H1 (cell line): ENCODE measurements at regions not wholly inside any gene's neighbourhood (a gene's known extent, or its start where the extent isn't known, plus 50 kb on each side); places are given as distances from the start of the nearest gene placed in this dataset.

Experiments used
- CTCF ChIA-PET: fragments of 300-600 bp; sonication (Branson Sonifier 250); formaldehyde crosslinking; loops from one replicate; lab custom pipeline; 2021; ENCODE audit not compliant: partially characterized antibody; lab: Charles Lee
- POLR2A ChIA-PET: fragments of 300-600 bp; sonication (Branson Sonifier 250); formaldehyde crosslinking; loops from one replicate; lab custom pipeline; 2021; ENCODE audit warnings: inconsistent platforms; ENCODE audit not compliant: partially characterized antibody; lab: Charles Lee
- DNase-seq, 2 experiments: peaks; one replicate each; pipeline versions ENCODE4 v3.0.0 to v3.0.0-alpha.2; 2010 to 2022; ENCODE audit warnings: low spot score in 2 of 2, low read depth in 1 of 2, mixed read lengths in 1 of 2
- FAIRE-seq: peaks from 2 replicates; lab custom pipeline; 2011; peaks lifted over from hg19 to GRCh38; lab: Jason Lieb, UNC
- H2AFZ ChIP-seq: 2 replicates; pipeline ENCODE4 v1.8.1; 2012; ENCODE audit warnings: low read length, inconsistent platforms
- H2AK5ac ChIP-seq: 2 replicates; pipeline ENCODE4 v1.6.1; 2013; ENCODE audit warnings: low read depth, low read length
- H2BK120ac ChIP-seq: replicated peaks from 2 replicates; pipeline ENCODE3; 2013; ENCODE audit warnings: low read depth, low read length, inconsistent platforms
- H2BK12ac ChIP-seq: 2 replicates; pipeline ENCODE4 v1.6.1; 2013; ENCODE audit warnings: low read depth, low read length
- H2BK15ac ChIP-seq: 2 replicates; pipeline ENCODE4 v1.6.1; 2013; ENCODE audit warnings: low read length
- H2BK20ac ChIP-seq: 2 replicates; pipeline ENCODE4 v1.6.1; 2013; ENCODE audit warnings: low read length
- H2BK5ac ChIP-seq: 2 replicates; pipeline ENCODE4 v1.6.1; 2013; ENCODE audit warnings: low read depth, low read length
- H3K14ac ChIP-seq: 2 replicates; pipeline ENCODE4 v1.6.1; 2013; ENCODE audit warnings: inconsistent platforms; ENCODE audit not compliant: insufficient read length
- H3K18ac ChIP-seq: 2 replicates; pipeline ENCODE4 v1.6.1; 2013; ENCODE audit warnings: low read length; ENCODE audit errors: extremely low read depth
- H3K23ac ChIP-seq: 2 replicates; pipeline ENCODE4 v1.6.1; 2013; ENCODE audit warnings: inconsistent platforms; ENCODE audit not compliant: insufficient read length
- H3K23me2 ChIP-seq: 2 replicates; pipeline ENCODE4 v1.6.1; 2013; ENCODE audit warnings: low read depth, low read length
- H3K27ac ChIP-seq: 2 replicates; pipeline ENCODE4 v1.6.1; 2011; ENCODE audit warnings: low read depth, low read length, inconsistent platforms
- H3K27me3 ChIP-seq, 4 experiments: replicated peaks in 1 of 4; 1 replicate in 1 of 4; 2 replicates in 3 of 4; pipeline versions ENCODE4 v1.6.1 to v1.8.1; 2011 to 2013; ENCODE audit warnings: low read length in 3 of 4, mild to moderate bottlenecking in 3 of 4, inconsistent platforms in 2 of 4, mixed read lengths in 2 of 4, moderate library complexity in 1 of 4; ENCODE audit not compliant: control insufficient read depth in 3 of 4, insufficient read depth in 3 of 4; ENCODE audit errors: extremely low read depth in 1 of 4
- H3K36me3 ChIP-seq, 4 experiments: 2 replicates each; pipeline versions ENCODE4 v1.6.1 to v1.8.1; 2011 to 2013; ENCODE audit warnings: mild to moderate bottlenecking in 4 of 4, low read length in 3 of 4, moderate library complexity in 2 of 4, control low read depth in 1 of 4, inconsistent platforms in 1 of 4; ENCODE audit not compliant: insufficient read depth in 4 of 4, control insufficient read depth in 2 of 4
- H3K4ac ChIP-seq: replicated peaks from 2 replicates; pipeline ENCODE3; 2013; ENCODE audit warnings: low read length, low read depth, mixed read lengths, inconsistent platforms; ENCODE audit not compliant: insufficient read length
- H3K4me1 ChIP-seq, 4 experiments: replicated peaks in 1 of 4; 1 replicate in 1 of 4; 2 replicates in 3 of 4; pipeline versions ENCODE4 v1.6.1 to v1.8.1; 2011 to 2013; ENCODE audit warnings: low read length in 3 of 4, inconsistent platforms in 2 of 4, mixed read lengths in 1 of 4; ENCODE audit not compliant: insufficient read depth in 4 of 4, control insufficient read depth in 3 of 4
- H3K4me2 ChIP-seq, 2 experiments: 2 replicates each; pipeline versions ENCODE4 v1.6.1 to v1.8.1; 2011 to 2013; ENCODE audit warnings: low read depth in 2 of 2, low read length in 2 of 2, control low read depth in 1 of 2, inconsistent platforms in 1 of 2, mild to moderate bottlenecking in 1 of 2; ENCODE audit not compliant: insufficient read depth in 1 of 2
- H3K4me3 ChIP-seq, 4 experiments: fragments of 200-600, 300-600 bp in 1 of 4; sonication (generic), shearing (Covaris generic), sonication (Bioruptor Twin) in 1 of 4; 2 replicates each; pipeline versions ENCODE4 v1.5.1 to v1.8.1; 2011 to 2016; ENCODE audit warnings: low read length in 4 of 4, low read depth in 3 of 4, control low read depth in 2 of 4, inconsistent platforms in 2 of 4, mild to moderate bottlenecking in 2 of 4, mixed read lengths in 1 of 4, moderate library complexity in 1 of 4; ENCODE audit not compliant: insufficient read depth in 2 of 4; ENCODE audit errors: extremely low read depth in 1 of 4
- H3K56ac ChIP-seq: replicated peaks from 2 replicates; pipeline ENCODE3; 2013; ENCODE audit warnings: low read depth, mild to moderate bottlenecking, mixed read lengths, low read length, inconsistent platforms; ENCODE audit not compliant: insufficient read length
- H3K79me1 ChIP-seq: 2 replicates; pipeline ENCODE4 v1.6.1; 2013; ENCODE audit warnings: low read depth, low read length, control low read depth
- H3K79me2 ChIP-seq, 2 experiments: 2 replicates each; pipeline versions ENCODE4 v1.6.1 to v1.8.1; 2012 to 2013; ENCODE audit warnings: low read length in 2 of 2, mild to moderate bottlenecking in 2 of 2, inconsistent platforms in 1 of 2; ENCODE audit not compliant: insufficient read depth in 2 of 2, control insufficient read depth in 1 of 2
- H3K9ac ChIP-seq, 4 experiments: replicated peaks in 1 of 4; 1 replicate in 1 of 4; 2 replicates in 3 of 4; pipeline versions ENCODE4 v1.6.1 to v1.8.1; 2011 to 2013; ENCODE audit warnings: low read depth in 3 of 4, low read length in 3 of 4, control low read depth in 2 of 4, mild to moderate bottlenecking in 2 of 4, moderate library complexity in 2 of 4, inconsistent platforms in 1 of 4; ENCODE audit errors: extremely low read depth in 1 of 4
- H3K9me3 ChIP-seq, 2 experiments: 2 replicates each; pipeline versions ENCODE4 v1.6.1 to v1.8.1; 2012 to 2013; ENCODE audit warnings: mild to moderate bottlenecking in 2 of 2, moderate library complexity in 2 of 2, control low read depth in 1 of 2, inconsistent platforms in 1 of 2, low read depth in 1 of 2, low read length in 1 of 2, mixed read lengths in 1 of 2; ENCODE audit not compliant: insufficient read depth in 2 of 2
- H4K20me1 ChIP-seq, 2 experiments: replicated peaks in 1 of 2; 2 replicates each; pipeline versions ENCODE3 to v1.8.1; 2011 to 2013; ENCODE audit warnings: inconsistent platforms in 2 of 2, low read length in 2 of 2, mild to moderate bottlenecking in 1 of 2; ENCODE audit not compliant: insufficient read depth in 2 of 2, control insufficient read depth in 1 of 2
- H4K5ac ChIP-seq: 2 replicates; pipeline ENCODE4 v1.6.1; 2013; ENCODE audit warnings: low read length, low read depth, mixed read lengths, inconsistent platforms; ENCODE audit not compliant: insufficient read length
- H4K8ac ChIP-seq: 2 replicates; pipeline ENCODE4 v1.8.0; 2013; ENCODE audit warnings: mild to moderate bottlenecking, moderate library complexity, low read length, inconsistent platforms; ENCODE audit not compliant: insufficient read depth; ENCODE audit errors: extremely low read depth
- H4K91ac ChIP-seq: replicated peaks from 2 replicates; pipeline ENCODE3; 2013; ENCODE audit warnings: low read length, mixed read lengths, inconsistent platforms; ENCODE audit not compliant: insufficient read length
- CTCF ChIP-seq, 3 experiments: IDR thresholded peaks; 1 replicate in 2 of 3; 2 replicates in 1 of 3; pipeline versions ENCODE4 v1.5.1 to v1.6.1; 2011; ENCODE audit warnings: low read length in 3 of 3, mild to moderate bottlenecking in 3 of 3, inconsistent platforms in 2 of 3, low read depth in 1 of 3, moderate library complexity in 1 of 3; ENCODE audit not compliant: insufficient read depth in 1 of 3; ENCODE audit errors: control extremely low read depth in 1 of 3
- RAD21 ChIP-seq, 2 experiments: IDR thresholded peaks in 1 of 2; conservative IDR thresholded peaks in 1 of 2; 2 replicates each; pipeline ENCODE4 v1.6.1; 2011; ENCODE audit warnings: low read depth in 2 of 2, low read length in 2 of 2, improper control_type of control experiment in 1 of 2, inconsistent platforms in 1 of 2, mild to moderate bottlenecking in 1 of 2, moderate library complexity in 1 of 2
- SP1 ChIP-seq: IDR thresholded peaks from 2 replicates; pipeline ENCODE4 v1.6.1; 2011; ENCODE audit warnings: low read depth, low read length
- TEAD4 ChIP-seq: IDR thresholded peaks from 2 replicates; pipeline ENCODE4 v1.6.1; 2012; ENCODE audit warnings: low read depth, low read length, inconsistent platforms, mixed read lengths
- ZNF274 ChIP-seq: IDR thresholded peaks from 2 replicates; pipeline ENCODE4 v1.7.0; 2012; ENCODE audit warnings: low read length, borderline replicate concordance; ENCODE audit errors: extremely low read depth
- WGBS, 2 experiments: shearing (Covaris generic) in 1 of 2; methylation state at CpG; one replicate each; pipeline versions ENCODE4 v1.1.6 to v1.1.7; 2013 to 2015; ENCODE audit warnings: low lambda C conversion rate in 2 of 2, mixed read lengths in 2 of 2, inconsistent platforms in 1 of 2, low coverage in 1 of 2, missing lambda C conversion rate in 1 of 2; ENCODE audit not compliant: insufficient replicate concordance in 2 of 2, insufficient coverage in 1 of 2, insufficient read length in 1 of 2; ENCODE audit errors: extremely low coverage in 1 of 2, missing lambda C conversion rate in 1 of 2; 5-methylcytosine and 5-hydroxymethylcytosine counted together

GRCh38 chr2:30038419-30038818 is 108.4 kb upstream of the YPEL5 start:
- FAIRE-seq (no peak), DNase-seq (no peak)
- Histone ChIP-seq H3K4me2 (no peak overlapping the region), H3K23ac (no peak overlapping the region), H2BK15ac (no peak overlapping the region), H3K27me3 (no peaks in the 10 kb centered on the region), H3K79me2 (no peaks in the 10 kb centered on the region), H3K23me2 (no peaks in the 10 kb centered on the region)
- CTCF ChIA-PET = interaction anchor here (0.9 to 2.7 kb wide), 5 partner anchors 12 to 252 kb away, joined by 3 to 8 read pairs (median 3); no protein-coding TSS in a partner anchor
- TF ChIP-seq TEAD4 (no peak), CTCF (IDR thresholded peaks at IDR 0.05; ENCODE audit: control extremely low read depth in 1 of 3, insufficient read depth in 1 of 3, low read depth in 1 of 3, low read length in 3 of 3) (no peak), RAD21 (IDR thresholded peaks at IDR 0.05 in 1 of 2, conservative IDR thresholded peaks at IDR 0.05 in 1 of 2; ENCODE audit: low read depth in 2 of 2, low read length in 2 of 2) (no peak), SP1 (no peak), ZNF274 (no peak)
- TF ChIP-seq, all 59 proteins: peak for 0
- no peak overlapping the region for H2BK12ac ChIP-seq
- peak overlapping the region; percentile 73 for H3K4ac ChIP-seq
- H3K18ac ChIP-seq = no peak overlapping the region
- no peak overlapping the region for H3K9ac ChIP-seq
- H3K36me3 ChIP-seq = no peaks in the 10 kb centered on the region
- no peak overlapping the region; the same call in 1 of the 2 replicates for H4K8ac ChIP-seq
- H3K79me1 ChIP-seq = no peaks in the 10 kb centered on the region
- H3K14ac ChIP-seq = no peak overlapping the region
- no peak overlapping the region for H3K4me3 ChIP-seq
- H2BK120ac ChIP-seq = no peak overlapping the region
- no peak overlapping the region for H2BK5ac ChIP-seq
- H3K9me3 ChIP-seq = no peaks in the 10 kb centered on the region
- no peak overlapping the region for H2AK5ac ChIP-seq
- no peaks in the 10 kb centered on the region for H3K4me1 ChIP-seq
- H2AFZ ChIP-seq = 0 out of 2 replicates have a peak overlapping the region, but pooled peaks have one; percentile 33
- 78% methylated on average over 3 of the region's 3 CpGs; no CpG with 5 or more reads in 1 of the 2 experiments for WGBS, 2 experiments
- no peak overlapping the region for H4K5ac ChIP-seq
- H3K27ac ChIP-seq = no peak overlapping the region
- H3K56ac ChIP-seq = no peak overlapping the region
- POLR2A ChIA-PET = no interaction called here
- no peak overlapping the region for H2BK20ac ChIP-seq
- H4K20me1 ChIP-seq = no peaks in the 10 kb centered on the region
- no peak overlapping the region for H4K91ac ChIP-seq
